ENCODE measurements at regions not wholly inside any gene's neighbourhood (a gene's known extent, or its start where the extent isn't known, plus 50 kb on each side); places are given as distances from the start of the nearest gene placed in this dataset.

GRCh38 chr5:72656756-72657513 is 149.7 kb upstream of the ZNF366 start:
- no peak for TF ChIP-seq CTCF (IDR thresholded peaks at IDR 0.05)
- TF ChIP-seq POLR2A (IDR thresholded peaks at IDR 0.05), result no peak
- TF ChIP-seq EP300 (IDR thresholded peaks at IDR 0.05), result no peak
